NCI-H345 treated with DMSO at 0.1 percent for 48 hours (cell line): ENCODE measurements at regions not wholly inside any gene's neighbourhood (a gene's known extent, or its start where the extent isn't known, plus 50 kb on each side); places are given as distances from the start of the nearest gene placed in this dataset.

Experiments
- DNase-seq: peaks from one replicate; lab custom pipeline; 2025; ENCODE audit not compliant: unreplicated experiment; lab: John Stamatoyannopoulos, UW

- no peak for DNase-seq
Measured at GRCh38 chr10:128632694-128633093, 506.5 kb upstream of the MKI67 start.

DNA sequence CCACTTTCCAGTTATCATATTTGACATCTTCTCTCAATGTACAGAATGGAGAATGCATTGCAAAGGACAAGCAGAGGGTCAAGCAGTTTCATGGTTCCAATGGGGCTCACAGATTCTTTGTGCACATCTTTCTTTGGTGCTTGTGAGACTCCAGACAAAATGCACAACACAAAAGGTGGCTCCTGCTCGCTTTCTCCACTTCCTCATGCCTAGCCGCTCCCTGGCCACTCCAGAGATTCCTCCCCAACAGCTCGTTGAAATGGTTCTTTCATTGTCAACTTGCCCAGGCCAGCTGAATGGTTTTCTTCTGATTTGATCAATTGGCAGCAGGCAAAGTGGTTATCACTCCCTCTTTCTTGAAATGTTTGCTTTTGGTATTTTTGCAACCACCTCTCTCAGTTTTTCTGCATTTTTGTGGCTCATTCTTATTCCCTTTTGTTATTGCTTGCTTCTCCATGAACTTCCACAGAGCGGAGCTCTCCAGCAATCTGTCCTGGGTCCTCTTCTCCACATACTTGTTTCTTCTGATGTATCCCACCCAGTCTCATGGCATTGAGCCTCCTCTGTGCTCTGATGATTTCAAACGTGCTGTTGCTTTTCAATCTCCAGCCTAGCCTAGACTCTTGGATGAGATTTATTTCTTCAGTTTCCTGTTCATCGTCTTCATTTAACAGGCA lies 507.8 kb upstream of the MKI67 start:
- DNase-seq, result no peak

DNA sequence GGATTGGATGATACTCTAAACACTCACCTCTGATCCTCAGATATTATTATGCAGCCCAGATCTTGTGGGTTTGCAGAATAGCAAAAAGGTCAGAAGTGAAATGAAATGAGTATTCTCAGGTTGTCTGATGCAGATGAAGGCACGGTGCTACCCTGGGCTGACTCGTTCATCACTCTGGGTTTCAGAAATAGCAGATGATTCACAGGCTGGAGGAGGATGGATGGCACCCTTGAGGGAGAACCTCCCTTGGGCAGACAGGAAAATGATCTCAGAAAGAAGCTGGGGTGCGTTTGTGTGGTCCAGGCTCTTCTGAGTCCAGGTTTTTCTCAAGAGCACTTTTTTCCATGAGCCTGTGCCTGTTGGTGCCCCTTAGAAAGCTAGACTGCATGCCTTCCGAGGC lies 515.8 kb upstream of the MKI67 start:
- no peak for DNase-seq

- DNase-seq, result no peak
Measured at GRCh38 chr10:128642502-128642901, 516.3 kb upstream of the MKI67 start.

DNA sequence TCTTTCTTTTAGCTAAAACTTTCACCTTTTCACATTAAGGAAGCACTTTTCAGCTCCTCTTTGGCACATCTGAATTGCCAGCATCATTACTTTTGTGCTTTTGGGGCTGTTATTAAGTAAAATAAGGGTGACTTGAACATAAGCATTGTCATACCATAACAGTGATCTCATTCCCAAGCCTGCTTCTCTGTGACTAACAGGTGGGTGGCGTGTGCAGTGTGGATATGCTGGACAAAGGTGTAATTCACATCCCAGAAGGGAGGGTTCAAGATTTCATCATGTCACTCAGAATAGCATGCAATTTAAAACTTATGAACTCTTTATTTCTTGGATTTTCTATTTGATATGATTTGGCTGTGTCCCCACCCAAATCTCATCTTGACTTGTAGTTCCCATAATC lies 517.4 kb upstream of the MKI67 start:
- DNase-seq, result no peak

DNA sequence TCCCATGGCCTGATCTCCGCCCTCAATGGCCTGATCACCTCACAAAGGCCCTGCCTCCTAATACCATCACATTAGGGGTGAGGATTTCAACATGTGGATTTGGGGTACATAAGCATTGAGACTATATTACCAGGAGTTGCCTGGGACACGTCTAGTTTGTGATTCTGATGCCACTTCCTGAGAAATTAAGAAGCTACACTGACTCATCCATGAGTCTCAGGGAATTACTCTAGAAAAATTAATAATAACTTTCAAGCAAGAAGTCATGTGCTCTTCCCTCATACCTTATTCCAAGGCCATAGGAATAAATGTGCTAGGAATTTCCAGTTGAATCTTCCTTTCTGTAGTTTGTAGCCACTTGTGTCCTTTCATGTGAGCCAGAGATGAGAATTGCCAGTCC lies 519.3 kb upstream of the MKI67 start:
- DNase-seq, result no peak

DNA sequence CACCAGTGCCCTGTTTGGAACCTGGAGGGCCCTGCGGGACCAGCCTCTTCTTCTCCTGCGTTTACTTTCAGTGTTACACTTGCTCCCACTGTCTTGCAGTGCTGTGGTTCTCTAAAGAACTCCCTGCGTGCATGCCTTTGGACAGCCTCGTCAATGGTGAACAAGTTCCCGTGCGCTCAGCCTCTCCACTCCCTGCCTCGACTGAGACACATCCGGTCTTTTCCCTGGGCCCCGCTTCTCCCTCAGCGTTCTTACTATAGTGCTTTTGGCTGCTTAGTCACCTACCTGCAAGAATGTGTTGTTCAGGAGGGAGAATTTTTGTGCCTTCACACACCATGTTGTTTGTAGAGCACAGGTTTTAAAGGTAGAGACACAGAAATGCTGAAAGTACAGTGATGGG lies 520.7 kb upstream of the MKI67 start:
- DNase-seq, result no peak

GRCh38 chr10:128657548-128657947 lies 531.3 kb upstream of the MKI67 start:
- no peak for DNase-seq

GRCh38 chr10:128660726-128661125 lies 534.5 kb upstream of the MKI67 start:
- no peak for DNase-seq

DNA sequence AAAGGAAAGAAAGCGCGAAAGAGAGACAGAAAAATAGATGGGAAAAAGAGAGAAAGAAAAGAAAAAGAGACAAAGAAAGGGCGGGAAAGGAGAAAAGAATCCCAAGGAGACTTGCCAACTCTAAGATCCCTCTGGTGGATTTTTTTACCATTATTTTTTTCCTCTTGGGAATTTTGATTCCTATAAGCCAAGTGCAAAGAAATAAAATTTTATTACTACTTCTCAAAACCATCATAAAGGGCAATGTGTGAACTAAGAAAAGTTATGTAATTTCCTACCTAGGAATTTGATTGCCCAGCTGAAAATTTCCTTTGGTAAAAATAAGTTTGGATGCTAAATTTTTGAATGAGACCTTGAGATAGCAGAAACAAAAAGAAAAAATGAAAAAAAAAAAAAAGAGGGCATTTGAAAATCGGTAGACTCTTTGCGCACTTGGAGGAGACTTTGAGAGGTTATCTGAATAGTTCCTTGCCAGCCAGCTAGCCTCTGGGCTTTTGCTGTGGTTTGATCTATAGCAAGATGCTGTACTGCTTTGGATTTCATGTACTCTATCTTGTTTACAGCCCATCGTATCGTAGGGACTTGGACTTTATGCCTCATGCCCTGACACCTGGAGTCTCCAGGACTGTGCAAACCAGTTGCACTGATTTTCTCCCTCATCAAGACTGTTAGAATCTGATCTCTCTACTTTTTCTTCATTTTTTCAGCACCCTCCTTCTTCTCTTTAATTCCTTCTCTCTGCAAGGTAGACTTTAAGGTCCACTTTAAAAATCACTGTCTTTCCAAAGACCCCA lies 535.4 kb upstream of the MKI67 start:
- DNase-seq, result no peak

- no peak for DNase-seq
Measured at GRCh38 chr10:128662520-128662919, 536.3 kb upstream of the MKI67 start.

GRCh38 chr10:128664729-128665128 lies 538.5 kb upstream of the MKI67 start:
- DNase-seq, result no peak

DNA sequence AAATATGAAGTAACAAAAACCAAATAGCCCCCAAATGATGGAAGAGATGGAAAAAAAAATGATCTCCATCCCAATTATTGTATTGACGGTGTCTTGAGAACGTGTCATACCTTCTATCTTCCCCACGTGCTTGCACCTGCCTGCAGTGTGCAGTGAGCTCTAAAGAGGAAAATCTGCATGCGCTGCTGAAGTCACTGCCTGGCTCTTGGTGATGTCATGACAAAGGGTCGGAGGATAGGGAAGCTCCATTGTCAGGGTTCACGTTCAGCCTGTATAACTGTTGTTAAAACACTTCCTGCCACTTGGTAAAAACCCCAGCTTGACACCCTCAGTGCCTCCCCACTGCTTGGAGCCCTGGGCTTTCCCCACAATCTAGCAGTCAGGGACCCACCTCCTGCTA lies 549.2 kb upstream of the MKI67 start:
- no peak for DNase-seq

DNA sequence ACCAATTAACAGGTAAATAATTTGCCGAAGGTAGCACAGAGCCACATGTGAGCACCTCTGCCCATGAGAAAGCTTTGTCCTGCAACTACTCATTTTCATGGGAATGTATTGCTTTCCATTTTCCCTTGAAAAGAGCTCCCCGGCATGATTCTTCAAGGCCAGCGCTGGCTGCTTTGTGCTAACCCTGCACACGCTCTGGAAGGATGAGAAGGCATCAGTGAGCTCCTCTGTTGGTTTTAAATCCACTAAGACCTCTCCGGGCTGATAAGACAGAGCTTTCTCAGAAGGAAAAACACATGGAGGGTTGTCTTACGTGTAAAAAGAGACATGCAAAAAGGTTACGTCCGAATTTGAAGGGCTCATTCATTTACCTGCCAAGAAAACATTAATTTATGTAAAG lies 553.9 kb upstream of the MKI67 start:
- DNase-seq, result no peak

GRCh38 chr10:128684215-128684614 lies 558.0 kb upstream of the MKI67 start:
- DNase-seq, result no peak

- DNase-seq, result no peak
Measured at GRCh38 chr10:128686630-128687278, 560.5 kb upstream of the MKI67 start.

GRCh38 chr10:128687408-128687807 lies 561.2 kb upstream of the MKI67 start:
- DNase-seq, result no peak

DNA sequence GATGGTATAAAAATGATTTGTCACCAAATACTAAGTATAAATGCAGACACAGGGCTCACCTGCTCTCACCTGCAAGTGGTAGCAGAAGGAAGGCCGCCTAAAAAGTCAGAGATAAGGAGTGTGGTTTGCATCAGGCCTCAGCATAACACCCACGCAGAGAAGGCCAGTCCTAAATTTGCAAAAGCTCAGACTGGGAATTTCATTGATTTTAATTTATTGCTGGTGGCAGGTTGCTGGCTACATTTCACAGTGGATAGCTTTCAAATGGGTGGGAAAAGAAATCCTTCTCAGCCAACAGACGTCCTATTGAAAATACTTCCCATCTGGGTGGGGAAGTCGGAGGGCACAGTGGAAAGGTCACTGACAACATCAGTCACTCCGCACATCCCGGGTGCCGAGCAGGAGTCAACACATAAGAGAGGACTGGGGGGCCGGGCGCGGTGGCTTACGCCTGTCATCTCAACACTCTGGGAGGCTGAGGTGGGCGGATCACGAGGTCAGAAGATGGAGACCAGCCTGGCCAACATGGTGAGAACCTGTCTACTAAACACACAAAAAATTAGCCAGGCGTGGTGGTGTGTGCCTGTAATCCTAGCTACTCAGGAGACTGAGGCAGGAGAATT lies 561.8 kb upstream of the MKI67 start:
- DNase-seq, result no peak

- DNase-seq, result no peak
Measured at GRCh38 chr10:128689667-128690066, 563.4 kb upstream of the MKI67 start.

DNA sequence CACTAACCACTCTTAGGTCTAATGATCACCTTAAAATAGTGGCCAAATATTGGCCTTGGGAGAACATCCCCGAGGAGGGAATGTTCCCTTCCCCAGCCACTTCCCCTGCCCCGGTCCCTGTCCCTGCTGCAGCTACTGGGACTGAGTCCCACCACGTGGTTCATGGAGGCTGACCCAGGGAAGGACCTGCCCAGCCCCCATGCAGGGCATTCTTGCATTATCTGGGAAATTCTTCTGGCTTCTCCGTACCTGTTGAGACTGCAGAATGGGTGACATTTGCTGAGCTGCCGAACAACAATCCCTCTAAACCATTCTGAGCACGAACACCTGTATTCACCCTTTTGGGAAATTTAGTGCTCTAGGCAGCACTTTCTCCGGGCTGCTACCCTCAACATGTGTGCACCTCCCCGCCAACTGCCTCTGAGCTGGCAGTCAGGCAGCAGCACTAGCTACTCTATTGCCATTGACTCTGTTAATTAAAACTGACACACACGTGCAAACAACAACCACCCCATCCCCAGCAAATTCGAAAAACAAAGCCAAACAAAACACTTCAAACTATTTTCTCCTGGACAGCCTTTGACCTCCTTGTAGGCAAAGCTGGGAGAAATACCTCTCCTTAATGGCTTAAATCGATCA lies 567.4 kb upstream of the MKI67 start:
- DNase-seq, result no peak

GRCh38 chr10:128694168-128694850 lies 568.1 kb upstream of the MKI67 start:
- no peak for DNase-seq
